ENCODE measurements at regions not wholly inside any gene's neighbourhood (a gene's known extent, or its start where the extent isn't known, plus 50 kb on each side); places are given as distances from the start of the nearest gene placed in this dataset.

DNA sequence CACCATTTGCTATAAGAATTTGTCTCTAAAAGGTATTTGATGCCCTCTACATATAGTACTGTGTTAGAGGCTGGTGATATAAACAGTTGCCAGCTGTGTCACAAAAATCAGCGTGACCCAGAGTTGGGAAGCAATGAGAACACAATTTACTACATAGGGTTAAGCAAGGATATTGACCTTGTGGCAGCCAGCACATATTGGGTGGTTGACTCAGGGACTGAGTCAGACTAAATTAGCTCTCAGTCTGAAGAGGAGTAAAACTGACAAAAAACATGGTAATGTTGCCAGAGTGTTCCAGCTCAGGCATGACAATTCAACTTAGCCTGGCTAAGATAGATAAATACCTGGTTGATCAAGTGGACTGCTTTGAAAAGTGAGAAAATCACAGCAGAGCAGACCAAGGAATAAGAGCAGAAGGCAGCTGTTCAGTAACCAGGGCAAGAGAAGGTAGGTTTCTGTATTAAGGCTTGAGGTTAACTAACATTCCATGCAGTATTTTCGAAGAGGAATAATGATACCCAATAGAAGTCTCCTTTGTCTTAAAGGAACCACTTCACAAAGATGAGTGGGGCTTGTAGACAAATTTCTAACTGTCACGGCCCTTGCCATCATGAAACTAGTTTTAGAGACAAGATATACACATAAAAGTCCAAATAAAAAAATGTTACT is 108.2 kb upstream of the ERBB4 start:
- TF ChIP-seq POLR2A (IDR thresholded peaks at IDR 0.05) = no peak
- TF ChIP-seq, protein P1, sequence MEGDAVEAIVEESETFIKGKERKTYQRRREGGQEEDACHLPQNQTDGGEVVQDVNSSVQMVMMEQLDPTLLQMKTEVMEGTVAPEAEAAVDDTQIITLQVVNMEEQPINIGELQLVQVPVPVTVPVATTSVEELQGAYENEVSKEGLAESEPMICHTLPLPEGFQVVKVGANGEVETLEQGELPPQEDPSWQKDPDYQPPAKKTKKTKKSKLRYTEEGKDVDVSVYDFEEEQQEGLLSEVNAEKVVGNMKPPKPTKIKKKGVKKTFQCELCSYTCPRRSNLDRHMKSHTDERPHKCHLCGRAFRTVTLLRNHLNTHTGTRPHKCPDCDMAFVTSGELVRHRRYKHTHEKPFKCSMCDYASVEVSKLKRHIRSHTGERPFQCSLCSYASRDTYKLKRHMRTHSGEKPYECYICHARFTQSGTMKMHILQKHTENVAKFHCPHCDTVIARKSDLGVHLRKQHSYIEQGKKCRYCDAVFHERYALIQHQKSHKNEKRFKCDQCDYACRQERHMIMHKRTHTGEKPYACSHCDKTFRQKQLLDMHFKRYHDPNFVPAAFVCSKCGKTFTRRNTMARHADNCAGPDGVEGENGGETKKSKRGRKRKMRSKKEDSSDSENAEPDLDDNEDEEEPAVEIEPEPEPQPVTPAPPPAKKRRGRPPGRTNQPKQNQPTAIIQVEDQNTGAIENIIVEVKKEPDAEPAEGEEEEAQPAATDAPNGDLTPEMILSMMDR (IDR thresholded peaks at IDR 0.05) = no peak
